Adrenal gland (tissue), 5 donors: ENCODE measurements at regions not wholly inside any gene's neighbourhood (a gene's known extent, or its start where the extent isn't known, plus 50 kb on each side); places are given as distances from the start of the nearest gene placed in this dataset.

Experiments
- POLR2A ChIP-seq, 2 donors: fragments of 450-650 bp; IDR thresholded peaks; one replicate each; pipeline ENCODE4 v1.6.1; 2017; ENCODE audit warnings: antibody characterized with exemption in 2 of 2, mild to moderate bottlenecking in 2 of 2, moderate library complexity in 1 of 2
- TF ChIP-seq, protein P1 (sequence below), 6 experiments: fragments of 450-650 bp in 4 of 6; fragments of 200-600 bp in 2 of 6; sonication (generic) in 1 of 6; IDR thresholded peaks; 1 replicate in 5 of 6; 2 replicates in 1 of 6; pipeline versions ENCODE4 v1.5.1 to v1.8.0; 2016 to 2021; ENCODE audit warnings: antibody characterized with exemption in 6 of 6, mild to moderate bottlenecking in 2 of 6, moderate library complexity in 1 of 6
- donor health status: DM: no; HTN: no; CAD: no.

DNA sequence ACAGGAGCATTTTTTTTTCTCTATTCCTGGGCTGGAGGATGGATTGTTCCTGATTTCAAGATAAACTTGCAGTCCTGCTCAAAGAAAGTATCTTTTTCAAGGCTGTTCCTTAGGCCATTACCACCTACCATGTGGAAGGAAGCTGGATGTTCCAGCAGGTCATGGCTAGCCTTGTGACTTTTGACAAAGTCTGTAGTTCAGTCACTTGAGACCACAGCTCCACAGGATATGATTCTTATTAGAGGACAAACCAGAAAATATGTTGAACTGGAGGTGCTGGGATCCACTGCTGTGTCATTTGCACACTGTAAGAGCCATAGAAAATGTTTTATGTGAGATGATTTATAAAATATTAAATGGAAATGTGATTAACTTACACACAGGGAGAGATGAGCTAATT lies 184.2 kb upstream of the ACO1 start:
- no peak for TF ChIP-seq POLR2A (IDR thresholded peaks at IDR 0.05)
- TF ChIP-seq, protein P1, sequence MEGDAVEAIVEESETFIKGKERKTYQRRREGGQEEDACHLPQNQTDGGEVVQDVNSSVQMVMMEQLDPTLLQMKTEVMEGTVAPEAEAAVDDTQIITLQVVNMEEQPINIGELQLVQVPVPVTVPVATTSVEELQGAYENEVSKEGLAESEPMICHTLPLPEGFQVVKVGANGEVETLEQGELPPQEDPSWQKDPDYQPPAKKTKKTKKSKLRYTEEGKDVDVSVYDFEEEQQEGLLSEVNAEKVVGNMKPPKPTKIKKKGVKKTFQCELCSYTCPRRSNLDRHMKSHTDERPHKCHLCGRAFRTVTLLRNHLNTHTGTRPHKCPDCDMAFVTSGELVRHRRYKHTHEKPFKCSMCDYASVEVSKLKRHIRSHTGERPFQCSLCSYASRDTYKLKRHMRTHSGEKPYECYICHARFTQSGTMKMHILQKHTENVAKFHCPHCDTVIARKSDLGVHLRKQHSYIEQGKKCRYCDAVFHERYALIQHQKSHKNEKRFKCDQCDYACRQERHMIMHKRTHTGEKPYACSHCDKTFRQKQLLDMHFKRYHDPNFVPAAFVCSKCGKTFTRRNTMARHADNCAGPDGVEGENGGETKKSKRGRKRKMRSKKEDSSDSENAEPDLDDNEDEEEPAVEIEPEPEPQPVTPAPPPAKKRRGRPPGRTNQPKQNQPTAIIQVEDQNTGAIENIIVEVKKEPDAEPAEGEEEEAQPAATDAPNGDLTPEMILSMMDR (IDR thresholded peaks at IDR 0.05): no peak
